ENCODE measurements at regions not wholly inside any gene's neighbourhood (a gene's known extent, or its start where the extent isn't known, plus 50 kb on each side); places are given as distances from the start of the nearest gene placed in this dataset.
"Not testable (repeated sequence)": the region's sequence is repeated elsewhere in the genome, so short reads cannot be mapped to it uniquely, and the experiment has no call there.

- no peak for DNase-seq
Measured at GRCh38 chr16:86220561-86220960, 289.8 kb upstream of the FOXF1 start.

- no peak for DNase-seq
Measured at GRCh38 chr16:86221085-86221484, 289.2 kb upstream of the FOXF1 start.

GRCh38 chr16:86222547-86222946 is 287.8 kb upstream of the FOXF1 start:
- no peak for DNase-seq

- DNase-seq, result no peak
Measured at GRCh38 chr16:86222965-86223551, 287.3 kb upstream of the FOXF1 start.

GRCh38 chr16:86224126-86224525 is 286.2 kb upstream of the FOXF1 start:
- no peak for DNase-seq

- DNase-seq, result no peak
Measured at GRCh38 chr16:86224629-86225028, 285.7 kb upstream of the FOXF1 start.

GRCh38 chr16:86225905-86226371 is 284.4 kb upstream of the FOXF1 start:
- no peak for DNase-seq

GRCh38 chr16:86227041-86227440 is 283.3 kb upstream of the FOXF1 start:
- no peak for DNase-seq

- no peak for DNase-seq
Measured at GRCh38 chr16:86227801-86228200, 282.5 kb upstream of the FOXF1 start.

GRCh38 chr16:86228713-86229112 is 281.6 kb upstream of the FOXF1 start:
- no peak for DNase-seq

GRCh38 chr16:86229283-86229682 is 281.0 kb upstream of the FOXF1 start:
- no peak for DNase-seq

GRCh38 chr16:86229866-86230656 is 280.3 kb upstream of the FOXF1 start:
- no peak for DNase-seq

GRCh38 chr16:86231321-86231995 is 278.9 kb upstream of the FOXF1 start:
- no peak for DNase-seq

- no peak for DNase-seq
Measured at GRCh38 chr16:86231996-86232350, 278.4 kb upstream of the FOXF1 start.

- no peak for DNase-seq
Measured at GRCh38 chr16:86232496-86232895, 277.8 kb upstream of the FOXF1 start.

- DNase-seq, result not testable (repeated sequence)
Measured at GRCh38 chr16:86233506-86233905, 276.8 kb upstream of the FOXF1 start.

GRCh38 chr16:86239381-86239780 is 270.9 kb upstream of the FOXF1 start:
- no peak for DNase-seq

GRCh38 chr16:86240716-86241363 is 269.5 kb upstream of the FOXF1 start:
- DNase-seq, result no peak

- DNase-seq, result no peak
Measured at GRCh38 chr16:86241681-86242080, 268.6 kb upstream of the FOXF1 start.

- DNase-seq, result no peak
Measured at GRCh38 chr16:86242244-86243122, 267.8 kb upstream of the FOXF1 start.

GRCh38 chr16:86243123-86243473 is 267.2 kb upstream of the FOXF1 start:
- DNase-seq, result no peak

GRCh38 chr16:86243571-86244154 is 266.7 kb upstream of the FOXF1 start:
- no peak for DNase-seq
